NB4 (cell line): ENCODE measurements at regions not wholly inside any gene's neighbourhood (a gene's known extent, or its start where the extent isn't known, plus 50 kb on each side); places are given as distances from the start of the nearest gene placed in this dataset.

Experiments
- DNase-seq: peaks from one replicate; pipeline ENCODE4 v3.0.0; 2010; ENCODE audit warnings: low read depth
- H3K4me3 ChIP-seq: one replicate; pipeline ENCODE4 v1.5.1; 2011; ENCODE audit warnings: mild to moderate bottlenecking, low read depth, low read length, moderate library complexity
- MYC ChIP-seq: IDR thresholded peaks from 2 replicates; pipeline ENCODE4 v1.6.1; 2011; ENCODE audit warnings: low read depth, low read length
- POLR2A ChIP-seq: IDR thresholded peaks from 2 replicates; pipeline ENCODE4 v1.6.1; 2011; ENCODE audit warnings: mild to moderate bottlenecking; ENCODE audit not compliant: insufficient read length; ENCODE audit errors: extremely low read depth
- TF ChIP-seq, protein P1 (sequence below): IDR thresholded peaks from 2 replicates; pipeline ENCODE4 v1.6.1; 2011; ENCODE audit warnings: low read depth, low read length
- TF ChIP-seq, protein P2 (sequence below): IDR thresholded peaks from one replicate; pipeline ENCODE4 v1.5.1; 2012; ENCODE audit warnings: low read depth, low read length

DNA sequence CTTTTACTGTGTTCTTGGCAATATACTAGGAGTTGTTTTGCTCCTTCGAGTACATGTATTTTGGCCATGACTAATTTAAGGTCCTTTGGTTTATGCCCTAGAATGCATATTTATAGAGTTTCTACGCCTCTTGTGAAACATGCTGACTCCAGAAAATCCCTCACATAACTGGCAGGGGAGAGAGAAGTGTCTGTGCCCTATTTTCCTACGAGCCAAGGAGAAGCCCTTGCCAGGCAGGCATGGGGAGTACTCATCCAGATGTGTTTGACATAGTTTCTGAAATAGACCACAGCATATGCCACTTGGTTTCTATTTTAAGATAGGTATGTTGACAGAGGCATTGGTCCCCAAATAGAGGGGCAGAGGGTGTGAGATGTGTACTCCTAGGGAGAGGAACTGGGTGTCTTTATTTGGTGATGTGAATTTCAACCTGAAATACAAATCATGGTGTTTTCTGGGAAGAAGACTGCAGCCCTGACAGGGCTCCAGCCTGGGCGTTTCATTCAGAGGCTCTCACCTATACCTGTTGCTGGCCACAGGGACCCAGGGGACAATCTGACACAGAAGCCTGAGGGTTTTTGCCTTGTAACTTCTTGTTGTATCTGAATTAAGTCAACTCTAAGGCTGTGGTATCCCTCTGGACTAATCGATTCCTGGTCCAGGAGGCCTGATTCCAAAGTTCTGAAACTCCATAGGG is 267.8 kb upstream of the C2CD4B start:
- no peak overlapping the region for H3K4me3 ChIP-seq
- DNase-seq = no peak
- TF ChIP-seq MYC (no peak), POLR2A (no peak)
- TF ChIP-seq, protein P1, sequence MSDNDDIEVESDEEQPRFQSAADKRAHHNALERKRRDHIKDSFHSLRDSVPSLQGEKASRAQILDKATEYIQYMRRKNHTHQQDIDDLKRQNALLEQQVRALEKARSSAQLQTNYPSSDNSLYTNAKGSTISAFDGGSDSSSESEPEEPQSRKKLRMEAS = no peak
- TF ChIP-seq, protein P2, sequence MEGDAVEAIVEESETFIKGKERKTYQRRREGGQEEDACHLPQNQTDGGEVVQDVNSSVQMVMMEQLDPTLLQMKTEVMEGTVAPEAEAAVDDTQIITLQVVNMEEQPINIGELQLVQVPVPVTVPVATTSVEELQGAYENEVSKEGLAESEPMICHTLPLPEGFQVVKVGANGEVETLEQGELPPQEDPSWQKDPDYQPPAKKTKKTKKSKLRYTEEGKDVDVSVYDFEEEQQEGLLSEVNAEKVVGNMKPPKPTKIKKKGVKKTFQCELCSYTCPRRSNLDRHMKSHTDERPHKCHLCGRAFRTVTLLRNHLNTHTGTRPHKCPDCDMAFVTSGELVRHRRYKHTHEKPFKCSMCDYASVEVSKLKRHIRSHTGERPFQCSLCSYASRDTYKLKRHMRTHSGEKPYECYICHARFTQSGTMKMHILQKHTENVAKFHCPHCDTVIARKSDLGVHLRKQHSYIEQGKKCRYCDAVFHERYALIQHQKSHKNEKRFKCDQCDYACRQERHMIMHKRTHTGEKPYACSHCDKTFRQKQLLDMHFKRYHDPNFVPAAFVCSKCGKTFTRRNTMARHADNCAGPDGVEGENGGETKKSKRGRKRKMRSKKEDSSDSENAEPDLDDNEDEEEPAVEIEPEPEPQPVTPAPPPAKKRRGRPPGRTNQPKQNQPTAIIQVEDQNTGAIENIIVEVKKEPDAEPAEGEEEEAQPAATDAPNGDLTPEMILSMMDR = no peak

GRCh38 chr15:62436235-62436634 is 271.1 kb upstream of the C2CD4B start:
- DNase-seq = no peak
- no peak overlapping the region for H3K4me3 ChIP-seq
- TF ChIP-seq, protein P1 = no peak
- TF ChIP-seq MYC (no peak), POLR2A (no peak)
- TF ChIP-seq, protein P2 = no peak

- TF ChIP-seq MYC (no peak), POLR2A (no peak)
- TF ChIP-seq, protein P1 = no peak
- TF ChIP-seq, protein P2 = no peak
- H3K4me3 ChIP-seq = no peak overlapping the region
- no peak for DNase-seq
These were observed 272.7 kb upstream of the C2CD4B start for GRCh38 chr15:62437753-62438152.

DNA sequence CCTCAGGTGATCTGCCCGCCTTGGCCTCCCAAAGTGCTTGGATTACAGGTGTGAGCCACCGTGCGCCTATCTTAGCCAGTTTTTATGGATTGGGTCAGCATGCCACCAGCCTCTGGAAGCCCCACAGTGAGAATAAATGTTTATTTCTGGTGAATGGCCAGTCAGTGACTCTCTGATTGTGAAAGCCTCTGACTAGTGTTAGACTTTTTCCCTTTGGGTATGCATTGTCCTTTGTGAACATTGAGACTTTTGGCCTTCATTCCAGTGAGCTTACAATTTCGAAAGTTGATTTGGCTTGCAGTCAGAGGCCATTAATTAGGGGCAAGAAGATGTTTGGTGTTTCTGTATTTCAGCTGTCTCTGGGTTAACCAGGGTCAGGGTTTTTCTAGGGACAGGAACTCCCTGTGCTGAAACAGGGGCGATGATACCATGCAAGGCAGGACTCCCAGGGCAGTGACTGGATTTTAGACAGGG is 274.5 kb upstream of the C2CD4B start:
- H3K4me3 ChIP-seq = no peak overlapping the region
- DNase-seq = no peak
- TF ChIP-seq, protein P1 = no peak
- no peak for TF ChIP-seq MYC
- TF ChIP-seq, protein P2 = no peak
- no peak for TF ChIP-seq POLR2A

GRCh38 chr15:62440362-62441105 is 275.4 kb upstream of the C2CD4B start:
- TF ChIP-seq POLR2A = no peak
- TF ChIP-seq, protein P1 = no peak
- no peak for TF ChIP-seq MYC
- TF ChIP-seq, protein P2 = no peak
- no peak overlapping the region for H3K4me3 ChIP-seq
- no peak for DNase-seq
